Neural cell (in vitro differentiated cells): ENCODE measurements at regions not wholly inside any gene's neighbourhood (a gene's known extent, or its start where the extent isn't known, plus 50 kb on each side); places are given as distances from the start of the nearest gene placed in this dataset.

Experiments
- H2AFZ ChIP-seq: fragments of 200-600, 300-800 bp; sonication (generic), shearing (Covaris generic); 2 replicates; pipeline ENCODE4 v1.6.0; 2014; ENCODE audit warnings: low read depth, mild to moderate bottlenecking, antibody characterized with exemption, low read length, moderate library complexity
- H3F3A ChIP-seq: fragments of 200-600 bp; shearing (Covaris generic); 2 replicates; pipeline ENCODE4 v1.6.1; 2016; ENCODE audit warnings: mild to moderate bottlenecking, moderate library complexity, mixed read lengths, antibody characterized with exemption, low read length; ENCODE audit not compliant: insufficient read depth, poor library complexity, severe bottlenecking
- H3K27ac ChIP-seq: fragments of 200-600, 300-800 bp; sonication (generic), shearing (Covaris generic); 2 replicates; pipeline ENCODE4 v1.5.1; 2014; ENCODE audit warnings: mild to moderate bottlenecking, low read length, moderate library complexity
- H3K27me3 ChIP-seq: fragments of 300-800, 200-600 bp; sonication (generic), shearing (Covaris generic); 2 replicates; pipeline ENCODE4 v1.6.0; 2014; ENCODE audit warnings: mild to moderate bottlenecking, low read depth, low read length, moderate library complexity; ENCODE audit not compliant: insufficient read depth
- H3K36me3 ChIP-seq: fragments of 300-800, 200-600 bp; sonication (generic), shearing (Covaris generic); 2 replicates; pipeline ENCODE4 v1.5.1; 2014; ENCODE audit warnings: mild to moderate bottlenecking, antibody characterized with exemption, low read length, moderate library complexity; ENCODE audit not compliant: insufficient read depth
- H3K4me2 ChIP-seq: fragments of 300-800, 200-600 bp; sonication (generic), shearing (Covaris generic); 2 replicates; pipeline ENCODE4 v1.6.0; 2014; ENCODE audit warnings: mild to moderate bottlenecking, low read length
- H3K4me3 ChIP-seq: fragments of 300-800, 200-600 bp; sonication (generic), shearing (Covaris generic); 2 replicates; pipeline ENCODE4 v1.5.1; 2014; ENCODE audit warnings: mild to moderate bottlenecking, low read length, moderate library complexity
- H3K79me2 ChIP-seq: fragments of 200-600 bp; shearing (Covaris generic); replicated peaks from 2 replicates; pipeline ENCODE4 v1.6.0; 2014; ENCODE audit warnings: mild to moderate bottlenecking, low read length, moderate library complexity; ENCODE audit not compliant: insufficient read depth
- H3K9ac ChIP-seq: fragments of 300-800, 200-600 bp; sonication (generic), shearing (Covaris generic); 2 replicates; pipeline ENCODE4 v1.6.1; 2016; ENCODE audit warnings: mild to moderate bottlenecking, low read length, mixed read lengths
- H3K9me2 ChIP-seq: fragments of 200-600 bp; shearing (Covaris generic); 2 replicates; pipeline ENCODE4 v1.6.1; 2016; ENCODE audit warnings: mild to moderate bottlenecking, low read length, mixed read lengths; ENCODE audit not compliant: insufficient read depth
- H3K9me3 ChIP-seq: fragments of 200-600, 300-800 bp; sonication (generic), shearing (Covaris generic); 2 replicates; pipeline ENCODE4 v1.6.1; 2016; ENCODE audit warnings: mild to moderate bottlenecking, mixed run types, low read length, moderate library complexity, mixed read lengths
- H4K20me1 ChIP-seq: fragments of 200-600 bp; shearing (Covaris generic); 2 replicates; pipeline ENCODE4 v1.6.1; 2016; ENCODE audit warnings: mild to moderate bottlenecking, mixed run types; ENCODE audit not compliant: insufficient read depth
- EP300 ChIP-seq: fragments of 450-650 bp; conservative IDR thresholded peaks from 2 replicates; pipeline ENCODE4 v1.6.1; 2014; ENCODE audit warnings: antibody characterized with exemption, mild to moderate bottlenecking, moderate library complexity; ENCODE audit not compliant: poor library complexity, severe bottlenecking
- EZH2 ChIP-seq: fragments of 200-600, 300-800 bp; shearing (Covaris generic), sonication (generic); IDR thresholded peaks from 2 replicates; pipeline ENCODE4 v1.6.1; 2014; ENCODE audit warnings: antibody characterized with exemption, low read length, borderline replicate concordance, mild to moderate bottlenecking; ENCODE audit not compliant: insufficient read depth, poor library complexity, severe bottlenecking
- MXI1 ChIP-seq: fragments of 450-650 bp; conservative IDR thresholded peaks from 2 replicates; pipeline ENCODE4 v1.6.1; 2014; ENCODE audit warnings: antibody characterized with exemption, mild to moderate bottlenecking; ENCODE audit not compliant: poor library complexity, severe bottlenecking
- POLR2AphosphoS5 ChIP-seq: IDR thresholded peaks from 2 replicates; pipeline ENCODE4 v1.6.1; 2012
- RAD21 ChIP-seq: fragments of 450-650 bp; conservative IDR thresholded peaks from 2 replicates; pipeline ENCODE4 v1.6.1; 2014; ENCODE audit warnings: antibody characterized with exemption, mild to moderate bottlenecking, moderate library complexity
- SMC3 ChIP-seq: fragments of 450-650 bp; conservative IDR thresholded peaks from 2 replicates; pipeline ENCODE4 v1.6.1; 2014; ENCODE audit warnings: antibody characterized with exemption, mild to moderate bottlenecking, moderate library complexity; ENCODE audit not compliant: poor library complexity
- TAF1 ChIP-seq: IDR thresholded peaks from 2 replicates; pipeline ENCODE4 v1.6.1; 2012; ENCODE audit warnings: low read depth
- TF ChIP-seq, protein P1 (sequence below): IDR thresholded peaks from 2 replicates; pipeline ENCODE4 v1.6.1; 2012; ENCODE audit warnings: borderline replicate concordance
- TF ChIP-seq, protein P2 (sequence below): fragments of 450-650 bp; IDR thresholded peaks from 2 replicates; pipeline ENCODE4 v1.5.1; 2014; ENCODE audit warnings: antibody characterized with exemption, mild to moderate bottlenecking, moderate library complexity; ENCODE audit not compliant: poor library complexity, severe bottlenecking

DNA sequence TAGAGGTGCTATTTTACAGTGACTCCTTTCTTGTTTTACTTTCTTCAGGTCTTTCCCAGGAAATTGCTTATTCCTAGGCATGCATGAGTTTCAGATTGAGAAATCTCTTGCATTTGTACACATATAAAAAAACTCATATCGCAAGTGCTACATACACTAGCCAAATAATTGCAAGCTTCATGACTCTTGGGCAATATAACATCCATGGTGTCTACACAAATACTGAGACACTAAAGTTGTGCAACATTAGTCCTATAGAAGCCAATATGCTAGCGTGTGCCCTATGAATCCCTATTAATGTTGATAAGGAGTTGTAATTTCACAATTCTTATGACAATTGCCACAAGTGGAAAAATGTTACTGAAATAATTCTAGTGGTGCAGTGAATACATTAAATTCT, 591.0 kb downstream of the ADGRL2 start:
- no peaks in the 10 kb centered on the region for H3K27me3 ChIP-seq
- H3K4me2 ChIP-seq = no peak overlapping the region
- no peaks in the 10 kb centered on the region for H3K36me3 ChIP-seq
- no peak overlapping the region for H2AFZ ChIP-seq
- no peaks in the 10 kb centered on the region for H3K9me2 ChIP-seq
- no peak overlapping the region for H3K4me3 ChIP-seq
- no peaks in the 10 kb centered on the region for H4K20me1 ChIP-seq
- no peaks in the 10 kb centered on the region for H3K9me3 ChIP-seq
- TF ChIP-seq EZH2 (no peak), EP300 (no peak), POLR2AphosphoS5 (no peak), MXI1 (no peak), RAD21 (no peak), SMC3 (no peak), TAF1 (no peak)
- TF ChIP-seq, protein P1, sequence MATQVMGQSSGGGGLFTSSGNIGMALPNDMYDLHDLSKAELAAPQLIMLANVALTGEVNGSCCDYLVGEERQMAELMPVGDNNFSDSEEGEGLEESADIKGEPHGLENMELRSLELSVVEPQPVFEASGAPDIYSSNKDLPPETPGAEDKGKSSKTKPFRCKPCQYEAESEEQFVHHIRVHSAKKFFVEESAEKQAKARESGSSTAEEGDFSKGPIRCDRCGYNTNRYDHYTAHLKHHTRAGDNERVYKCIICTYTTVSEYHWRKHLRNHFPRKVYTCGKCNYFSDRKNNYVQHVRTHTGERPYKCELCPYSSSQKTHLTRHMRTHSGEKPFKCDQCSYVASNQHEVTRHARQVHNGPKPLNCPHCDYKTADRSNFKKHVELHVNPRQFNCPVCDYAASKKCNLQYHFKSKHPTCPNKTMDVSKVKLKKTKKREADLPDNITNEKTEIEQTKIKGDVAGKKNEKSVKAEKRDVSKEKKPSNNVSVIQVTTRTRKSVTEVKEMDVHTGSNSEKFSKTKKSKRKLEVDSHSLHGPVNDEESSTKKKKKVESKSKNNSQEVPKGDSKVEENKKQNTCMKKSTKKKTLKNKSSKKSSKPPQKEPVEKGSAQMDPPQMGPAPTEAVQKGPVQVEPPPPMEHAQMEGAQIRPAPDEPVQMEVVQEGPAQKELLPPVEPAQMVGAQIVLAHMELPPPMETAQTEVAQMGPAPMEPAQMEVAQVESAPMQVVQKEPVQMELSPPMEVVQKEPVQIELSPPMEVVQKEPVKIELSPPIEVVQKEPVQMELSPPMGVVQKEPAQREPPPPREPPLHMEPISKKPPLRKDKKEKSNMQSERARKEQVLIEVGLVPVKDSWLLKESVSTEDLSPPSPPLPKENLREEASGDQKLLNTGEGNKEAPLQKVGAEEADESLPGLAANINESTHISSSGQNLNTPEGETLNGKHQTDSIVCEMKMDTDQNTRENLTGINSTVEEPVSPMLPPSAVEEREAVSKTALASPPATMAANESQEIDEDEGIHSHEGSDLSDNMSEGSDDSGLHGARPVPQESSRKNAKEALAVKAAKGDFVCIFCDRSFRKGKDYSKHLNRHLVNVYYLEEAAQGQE = no peak
- TF ChIP-seq, protein P2, sequence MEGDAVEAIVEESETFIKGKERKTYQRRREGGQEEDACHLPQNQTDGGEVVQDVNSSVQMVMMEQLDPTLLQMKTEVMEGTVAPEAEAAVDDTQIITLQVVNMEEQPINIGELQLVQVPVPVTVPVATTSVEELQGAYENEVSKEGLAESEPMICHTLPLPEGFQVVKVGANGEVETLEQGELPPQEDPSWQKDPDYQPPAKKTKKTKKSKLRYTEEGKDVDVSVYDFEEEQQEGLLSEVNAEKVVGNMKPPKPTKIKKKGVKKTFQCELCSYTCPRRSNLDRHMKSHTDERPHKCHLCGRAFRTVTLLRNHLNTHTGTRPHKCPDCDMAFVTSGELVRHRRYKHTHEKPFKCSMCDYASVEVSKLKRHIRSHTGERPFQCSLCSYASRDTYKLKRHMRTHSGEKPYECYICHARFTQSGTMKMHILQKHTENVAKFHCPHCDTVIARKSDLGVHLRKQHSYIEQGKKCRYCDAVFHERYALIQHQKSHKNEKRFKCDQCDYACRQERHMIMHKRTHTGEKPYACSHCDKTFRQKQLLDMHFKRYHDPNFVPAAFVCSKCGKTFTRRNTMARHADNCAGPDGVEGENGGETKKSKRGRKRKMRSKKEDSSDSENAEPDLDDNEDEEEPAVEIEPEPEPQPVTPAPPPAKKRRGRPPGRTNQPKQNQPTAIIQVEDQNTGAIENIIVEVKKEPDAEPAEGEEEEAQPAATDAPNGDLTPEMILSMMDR = no peak
- H3K79me2 ChIP-seq = no peaks in the 10 kb centered on the region
- H3K27ac ChIP-seq = no peak overlapping the region
- H3K9ac ChIP-seq = no peak overlapping the region
- no peaks in the 10 kb centered on the region for H3F3A ChIP-seq

DNA sequence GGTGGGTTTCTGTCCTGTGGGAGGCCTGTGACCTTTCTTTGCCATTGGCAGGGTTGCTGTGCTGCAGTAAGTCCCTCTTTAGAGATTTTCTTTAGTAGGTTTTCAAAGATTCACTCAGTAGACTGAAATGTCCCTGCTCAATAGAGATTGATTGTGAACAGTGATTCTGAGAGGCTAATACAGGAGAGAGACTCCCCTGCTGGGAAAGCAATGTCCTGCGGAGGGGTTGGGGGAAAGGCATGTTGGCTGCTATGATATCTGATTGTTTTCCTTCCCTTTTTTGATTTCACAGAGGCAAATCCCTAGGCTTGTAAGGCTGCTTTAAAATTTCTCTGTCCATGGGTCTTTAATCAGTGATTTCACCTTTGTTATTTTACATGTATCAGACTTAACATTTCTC, 589.9 kb downstream of the ADGRL2 start:
- no peaks in the 10 kb centered on the region for H3F3A ChIP-seq
- H3K9me2 ChIP-seq = no peaks in the 10 kb centered on the region
- H3K36me3 ChIP-seq = no peaks in the 10 kb centered on the region
- H3K27me3 ChIP-seq = no peaks in the 10 kb centered on the region
- H4K20me1 ChIP-seq = no peaks in the 10 kb centered on the region
- no peak overlapping the region for H3K9ac ChIP-seq
- no peak overlapping the region for H3K4me2 ChIP-seq
- no peaks in the 10 kb centered on the region for H3K9me3 ChIP-seq
- TF ChIP-seq MXI1 (no peak), SMC3 (no peak), RAD21 (no peak), TAF1 (no peak), EP300 (no peak)
- TF ChIP-seq, protein P1 = no peak
- TF ChIP-seq, protein P2 = no peak
- H3K4me3 ChIP-seq = no peak overlapping the region
- H2AFZ ChIP-seq = no peak overlapping the region
- no peaks in the 10 kb centered on the region for H3K79me2 ChIP-seq
- H3K27ac ChIP-seq = no peak overlapping the region
